Fibroblast of the aortic adventitia (primary cell): ENCODE measurements at regions not wholly inside any gene's neighbourhood (a gene's known extent, or its start where the extent isn't known, plus 50 kb on each side); places are given as distances from the start of the nearest gene placed in this dataset.

Source experiments
- DNase-seq: peaks from one replicate; pipeline ENCODE4 v3.0.0-alpha.2; 2010; ENCODE audit warnings: low read depth
- H3K4me3 ChIP-seq: 2 replicates; pipeline ENCODE4 v1.5.1; 2011; ENCODE audit warnings: low read depth, mild to moderate bottlenecking, control low read depth, low read length, moderate library complexity
- TF ChIP-seq, protein P1 (sequence below): IDR thresholded peaks from 2 replicates; pipeline ENCODE4 v1.5.1; 2011; ENCODE audit warnings: mild to moderate bottlenecking, low read length, control low read depth, inconsistent platforms; ENCODE audit not compliant: insufficient read depth

DNA sequence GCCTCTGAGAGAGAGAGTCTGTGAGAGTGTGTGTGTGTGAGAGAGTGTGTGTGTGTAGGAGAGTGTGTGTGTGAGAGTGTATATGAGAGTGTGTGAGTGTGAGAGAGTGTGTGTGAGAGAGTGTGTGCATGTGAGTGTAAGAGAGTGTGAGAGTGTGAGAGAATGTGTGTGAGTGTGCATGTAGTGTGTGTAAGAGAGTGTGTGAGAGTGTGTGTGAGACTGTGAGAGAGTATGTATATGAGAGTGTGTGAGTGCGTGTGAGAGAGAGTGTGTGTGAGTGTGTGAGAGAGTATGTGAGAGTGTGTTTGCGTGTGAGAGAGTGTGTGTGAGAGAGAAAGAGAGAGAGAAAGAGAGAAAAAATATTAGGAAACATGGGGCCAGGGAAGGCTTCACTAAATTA, 588.3 kb upstream of the SGCD start:
- H3K4me3 ChIP-seq, result no peak overlapping the region
- TF ChIP-seq, protein P1, sequence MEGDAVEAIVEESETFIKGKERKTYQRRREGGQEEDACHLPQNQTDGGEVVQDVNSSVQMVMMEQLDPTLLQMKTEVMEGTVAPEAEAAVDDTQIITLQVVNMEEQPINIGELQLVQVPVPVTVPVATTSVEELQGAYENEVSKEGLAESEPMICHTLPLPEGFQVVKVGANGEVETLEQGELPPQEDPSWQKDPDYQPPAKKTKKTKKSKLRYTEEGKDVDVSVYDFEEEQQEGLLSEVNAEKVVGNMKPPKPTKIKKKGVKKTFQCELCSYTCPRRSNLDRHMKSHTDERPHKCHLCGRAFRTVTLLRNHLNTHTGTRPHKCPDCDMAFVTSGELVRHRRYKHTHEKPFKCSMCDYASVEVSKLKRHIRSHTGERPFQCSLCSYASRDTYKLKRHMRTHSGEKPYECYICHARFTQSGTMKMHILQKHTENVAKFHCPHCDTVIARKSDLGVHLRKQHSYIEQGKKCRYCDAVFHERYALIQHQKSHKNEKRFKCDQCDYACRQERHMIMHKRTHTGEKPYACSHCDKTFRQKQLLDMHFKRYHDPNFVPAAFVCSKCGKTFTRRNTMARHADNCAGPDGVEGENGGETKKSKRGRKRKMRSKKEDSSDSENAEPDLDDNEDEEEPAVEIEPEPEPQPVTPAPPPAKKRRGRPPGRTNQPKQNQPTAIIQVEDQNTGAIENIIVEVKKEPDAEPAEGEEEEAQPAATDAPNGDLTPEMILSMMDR, result no peak
- no peak for DNase-seq

DNA sequence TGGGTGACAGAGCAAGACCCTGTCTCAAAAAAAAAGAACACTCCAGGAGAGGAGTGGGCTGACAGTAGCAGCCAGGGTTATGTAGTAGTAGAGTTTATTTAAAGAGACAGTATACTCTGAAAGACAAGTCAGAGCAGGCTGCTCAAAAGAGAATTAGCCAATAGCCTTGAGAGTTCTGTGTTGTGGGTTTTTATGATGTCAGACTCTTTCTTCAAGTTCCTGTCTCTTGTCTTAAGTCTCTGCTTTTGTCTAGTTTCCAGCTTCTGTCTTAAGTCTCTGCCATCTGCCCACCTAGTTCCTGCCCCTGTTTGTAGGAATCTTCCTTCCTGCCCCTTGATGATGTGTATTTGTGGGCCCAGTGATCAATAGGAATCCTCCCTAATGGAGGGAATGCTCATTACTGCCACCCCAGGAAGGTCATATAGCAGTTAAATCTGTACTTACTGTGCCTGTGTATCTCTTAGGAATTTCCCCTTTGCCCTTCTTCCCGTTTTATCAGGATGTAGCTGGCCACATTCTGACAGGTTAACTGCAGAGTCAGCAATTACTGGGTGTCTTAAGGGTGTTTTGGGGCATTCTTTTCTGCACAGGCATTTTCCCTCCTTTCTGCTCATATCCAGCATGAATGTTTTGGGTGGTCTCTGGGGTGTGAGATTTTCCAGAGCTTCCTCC, 580.5 kb upstream of the SGCD start:
- no peak for DNase-seq
- TF ChIP-seq, protein P1, result no peak
- no peak overlapping the region for H3K4me3 ChIP-seq

DNA sequence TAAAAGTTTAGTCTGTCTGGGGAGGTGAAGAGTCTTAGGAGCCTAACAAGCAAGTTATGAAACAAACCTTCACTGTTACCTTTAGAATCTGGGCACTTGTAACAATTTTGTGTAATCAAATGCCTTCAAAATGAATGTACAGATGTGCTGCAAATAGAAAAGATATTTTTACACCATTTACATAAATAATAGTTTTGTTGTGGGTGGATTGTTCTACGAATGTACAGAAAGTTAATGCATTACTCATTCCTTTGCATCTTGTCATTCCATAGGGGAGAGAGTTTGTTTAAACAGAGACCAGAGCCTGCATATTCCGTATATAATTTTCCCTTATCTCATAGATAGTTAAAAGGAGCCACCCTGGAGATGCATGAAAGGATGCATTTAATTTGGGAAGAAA, 576.9 kb upstream of the SGCD start:
- DNase-seq, result no peak
- TF ChIP-seq, protein P1, result no peak
- H3K4me3 ChIP-seq, result no peak overlapping the region

DNA sequence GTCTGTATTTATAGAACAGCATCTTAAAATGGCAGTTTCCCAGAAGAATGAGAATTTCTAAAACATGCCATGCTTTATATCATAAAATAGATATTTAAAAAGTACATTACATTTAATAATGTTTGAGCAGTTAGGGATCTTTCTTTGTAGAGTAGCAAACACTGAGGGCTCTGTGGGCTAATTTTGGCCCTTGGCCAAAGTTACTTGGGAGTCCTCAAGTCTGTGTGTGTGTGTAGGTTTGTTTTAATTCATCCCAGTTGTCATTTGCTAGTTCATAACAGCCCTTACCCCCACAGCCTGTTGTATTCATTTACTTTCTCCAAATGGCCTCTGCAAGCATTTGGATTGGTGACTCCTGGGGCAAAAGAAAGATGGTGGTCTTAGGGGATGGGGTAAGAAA, 576.4 kb upstream of the SGCD start:
- DNase-seq, result no peak
- H3K4me3 ChIP-seq, result no peak overlapping the region
- TF ChIP-seq, protein P1, result no peak

DNA sequence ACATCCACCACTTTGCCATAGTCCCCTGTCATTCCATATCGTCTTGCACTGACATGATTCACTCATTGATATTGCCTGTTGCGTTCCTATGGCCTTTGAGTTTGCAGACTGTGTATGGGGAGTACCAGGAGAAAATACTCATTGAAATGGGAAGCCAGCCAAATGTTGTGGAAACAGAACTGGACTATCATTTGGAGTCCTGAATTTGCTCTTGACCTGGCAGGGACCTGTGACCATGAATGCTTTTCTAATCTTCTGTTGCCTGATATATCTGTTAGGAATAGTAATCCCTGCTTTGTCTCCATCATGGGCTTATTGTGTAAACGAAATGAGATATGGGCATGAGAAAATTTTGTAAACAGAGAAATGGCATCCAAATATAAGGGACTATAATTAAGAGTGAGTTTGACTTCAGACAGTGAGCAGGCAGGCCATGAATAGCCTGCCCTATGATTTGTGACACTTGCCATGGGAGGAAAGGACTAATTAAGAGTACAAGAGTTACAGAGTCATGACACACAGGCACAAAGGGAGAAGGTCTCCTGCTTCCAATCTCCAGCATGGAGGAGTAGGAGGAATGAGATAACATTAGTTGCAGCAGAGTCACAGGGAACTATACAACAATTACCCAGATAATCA, 572.9 kb upstream of the SGCD start:
- TF ChIP-seq, protein P1, result no peak
- no peak for DNase-seq
- no peak overlapping the region for H3K4me3 ChIP-seq

DNA sequence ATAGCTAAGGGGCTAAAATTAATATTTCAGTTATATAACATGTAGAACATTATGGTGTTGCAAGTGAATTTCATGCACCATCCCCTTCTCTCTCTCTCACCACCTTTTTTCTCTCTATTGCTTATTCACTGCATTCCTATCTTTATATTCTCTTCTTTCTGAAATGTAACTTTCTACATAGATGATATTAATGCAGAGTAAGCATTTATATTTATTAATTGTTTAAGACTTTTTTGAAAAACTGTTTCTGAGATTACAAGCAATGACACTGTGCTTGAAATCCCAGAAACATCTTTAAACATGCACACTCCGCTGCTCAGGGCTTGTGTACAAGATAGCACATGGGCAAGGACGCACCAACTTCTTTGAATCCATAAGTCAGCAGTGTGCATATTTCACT, 567.7 kb upstream of the SGCD start:
- no peak overlapping the region for H3K4me3 ChIP-seq
- TF ChIP-seq, protein P1, result no peak
- no peak for DNase-seq

DNA sequence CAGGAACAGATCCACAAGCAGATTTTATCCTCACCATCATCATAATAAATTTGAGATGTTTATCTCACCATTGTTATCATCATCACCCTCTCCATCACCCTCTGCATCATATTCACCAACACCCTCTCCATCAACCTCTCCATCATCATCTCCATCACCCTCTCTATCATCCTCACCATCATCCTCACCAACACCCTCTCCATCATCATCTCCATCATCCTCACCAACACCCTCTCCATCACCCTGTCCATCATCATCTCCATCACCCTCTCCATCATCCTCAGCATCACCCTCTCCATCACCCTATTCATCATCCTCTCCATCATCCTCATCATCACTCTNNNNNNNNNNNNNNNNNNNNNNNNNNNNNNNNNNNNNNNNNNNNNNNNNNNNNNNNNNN, 567.0 kb upstream of the SGCD start:
- H3K4me3 ChIP-seq, result no peak overlapping the region
- DNase-seq, result no peak
- TF ChIP-seq, protein P1, result no peak
